ENCODE measurements at regions not wholly inside any gene's neighbourhood (a gene's known extent, or its start where the extent isn't known, plus 50 kb on each side); places are given as distances from the start of the nearest gene placed in this dataset.
A peak's percentile ranks its signal among the peaks of the same experiment; 100 is the strongest.

- intact Hi-C loops (cut with micrococcal nuclease): no loop called here
- Histone ChIP-seq H3K9ac (ENCODE audit: low read length) (no peak overlapping the region), H3K4me2 (ENCODE audit: low read length) (no peak overlapping the region), H3K4me3 (replicated peaks in 1 of 2; ENCODE audit: low read depth in 1 of 2, low read length in 2 of 2) (no peak overlapping the region), H3K9me2 (ENCODE audit: insufficient read depth) (no peaks in the 10 kb centered on the region), H3K27ac (ENCODE audit: low read depth, low read length) (no peak overlapping the region), H3K9me3 (ENCODE audit: control insufficient read depth in 1 of 2, insufficient read depth in 1 of 2, low read depth in 1 of 2, low read length in 2 of 2) (no peaks in the 10 kb centered on the region), H3K36me3 (ENCODE audit: control insufficient read depth in 1 of 2, insufficient read depth in 2 of 2, low read length in 2 of 2) (no peaks in the 10 kb centered on the region), H3K4me1 (ENCODE audit: control insufficient read depth in 1 of 2, insufficient read depth in 2 of 2, low read length in 2 of 2) (no peaks in the 10 kb centered on the region), H3K79me2 (ENCODE audit: insufficient read depth, low read length) (no peaks in the 10 kb centered on the region), H2AFZ (ENCODE audit: low read depth, low read length, poor library complexity, severe bottlenecking) (no peak overlapping the region), H3K27me3 (ENCODE audit: insufficient read depth, low read length) (no peaks in the 10 kb centered on the region), H4K20me1 (ENCODE audit: insufficient read depth) (no peaks in the 10 kb centered on the region)
- no TSS peak for BruUV-seq (replicated peaks)
- DNase-seq (ENCODE audit: low read depth, low spot score): no peak
- CTCF ChIA-PET: no interaction called here
- ATAC-seq: no peak
- POLR2A ChIA-PET: no interaction called here
- RAD21 ChIA-PET (ENCODE audit: low non-redundant PET in 1 of 2, low total read pairs in 2 of 2, uncharacterized antibody in 2 of 2, unreplicated experiment in 2 of 2): no interaction called here
- TF ChIP-seq SP1 (IDR thresholded peaks at IDR 0.05; ENCODE audit: low read depth): no peak
- TF ChIP-seq REST (IDR thresholded peaks at IDR 0.05; ENCODE audit: low read depth): peak; percentile 69
These were observed 323.0 kb upstream of the PLD5 start for GRCh38 chr1:242847390-242847993.

- no TSS peak for BruUV-seq (replicated peaks)
- Histone ChIP-seq H3K9me2 (ENCODE audit: insufficient read depth) (no peaks in the 10 kb centered on the region), H3K4me2 (ENCODE audit: low read length) (no peak overlapping the region), H3K9ac (ENCODE audit: low read length) (no peak overlapping the region), H3K27ac (ENCODE audit: low read depth, low read length) (no peak overlapping the region), H3K4me1 (ENCODE audit: control insufficient read depth in 1 of 2, insufficient read depth in 2 of 2, low read length in 2 of 2) (no peaks in the 10 kb centered on the region), H3K27me3 (ENCODE audit: insufficient read depth, low read length) (no peaks in the 10 kb centered on the region), H3K4me3 (replicated peaks in 1 of 2; ENCODE audit: low read depth in 1 of 2, low read length in 2 of 2) (no peak overlapping the region), H4K20me1 (ENCODE audit: insufficient read depth) (no peaks in the 10 kb centered on the region), H2AFZ (ENCODE audit: low read depth, low read length, poor library complexity, severe bottlenecking) (no peak overlapping the region), H3K9me3 (ENCODE audit: control insufficient read depth in 1 of 2, insufficient read depth in 1 of 2, low read depth in 1 of 2, low read length in 2 of 2) (no peaks in the 10 kb centered on the region), H3K36me3 (ENCODE audit: control insufficient read depth in 1 of 2, insufficient read depth in 2 of 2, low read length in 2 of 2) (no peaks in the 10 kb centered on the region), H3K79me2 (ENCODE audit: insufficient read depth, low read length) (no peaks in the 10 kb centered on the region)
- RAD21 ChIA-PET (ENCODE audit: low non-redundant PET in 1 of 2, low total read pairs in 2 of 2, uncharacterized antibody in 2 of 2, unreplicated experiment in 2 of 2): no interaction called here
- POLR2A ChIA-PET: no interaction called here
- intact Hi-C loops (cut with micrococcal nuclease): no loop called here
- TF ChIP-seq SIN3A (IDR thresholded peaks at IDR 0.05; ENCODE audit: low read depth) (no peak), RAD21 (IDR thresholded peaks at IDR 0.05; ENCODE audit: low read depth) (peak; percentile 21; the same call in 1 of the 2 replicates)
- ATAC-seq (no peak), DNase-seq (ENCODE audit: low read depth, low spot score) (no peak)
- CTCF ChIA-PET: interaction anchor here (0.6 kb wide), 1 partner anchor 463 kb away, joined by 3 read pairs; no protein-coding TSS in a partner anchor
These were observed 317.6 kb upstream of the PLD5 start for GRCh38 chr1:242842094-242842493.
